HG02642 (cell line): ENCODE measurements at regions not wholly inside any gene's neighbourhood (a gene's known extent, or its start where the extent isn't known, plus 50 kb on each side); places are given as distances from the start of the nearest gene placed in this dataset.

Experiments
- ATAC-seq: cut with Tn5 transposase; IDR thresholded peaks from one replicate; pipeline ENCODE4 v1.9.1; 2021; ENCODE audit warnings: mild to moderate bottlenecking; ENCODE audit not compliant: unreplicated experiment, poor library complexity

DNA sequence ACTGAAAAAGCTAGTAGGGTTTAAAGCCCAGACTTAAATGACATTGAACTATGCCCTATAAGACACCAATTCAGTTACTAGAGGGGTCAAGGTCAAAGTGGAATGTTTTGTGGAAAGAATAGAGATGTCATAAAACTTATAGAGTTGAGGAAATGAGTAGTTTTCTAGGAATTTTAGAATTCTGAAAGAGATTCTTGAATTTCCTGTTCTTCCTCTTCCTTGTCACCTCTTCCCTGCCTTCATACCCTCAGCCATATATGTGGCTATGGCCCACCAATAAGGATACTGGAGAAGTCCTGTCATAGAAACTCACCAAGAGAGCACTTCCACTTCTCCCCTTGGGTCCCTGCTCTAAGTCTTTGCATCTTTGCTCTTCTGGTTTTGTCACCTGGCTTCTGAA is 104.9 kb upstream of the TGFBR2 start:
- ATAC-seq: no peak

DNA sequence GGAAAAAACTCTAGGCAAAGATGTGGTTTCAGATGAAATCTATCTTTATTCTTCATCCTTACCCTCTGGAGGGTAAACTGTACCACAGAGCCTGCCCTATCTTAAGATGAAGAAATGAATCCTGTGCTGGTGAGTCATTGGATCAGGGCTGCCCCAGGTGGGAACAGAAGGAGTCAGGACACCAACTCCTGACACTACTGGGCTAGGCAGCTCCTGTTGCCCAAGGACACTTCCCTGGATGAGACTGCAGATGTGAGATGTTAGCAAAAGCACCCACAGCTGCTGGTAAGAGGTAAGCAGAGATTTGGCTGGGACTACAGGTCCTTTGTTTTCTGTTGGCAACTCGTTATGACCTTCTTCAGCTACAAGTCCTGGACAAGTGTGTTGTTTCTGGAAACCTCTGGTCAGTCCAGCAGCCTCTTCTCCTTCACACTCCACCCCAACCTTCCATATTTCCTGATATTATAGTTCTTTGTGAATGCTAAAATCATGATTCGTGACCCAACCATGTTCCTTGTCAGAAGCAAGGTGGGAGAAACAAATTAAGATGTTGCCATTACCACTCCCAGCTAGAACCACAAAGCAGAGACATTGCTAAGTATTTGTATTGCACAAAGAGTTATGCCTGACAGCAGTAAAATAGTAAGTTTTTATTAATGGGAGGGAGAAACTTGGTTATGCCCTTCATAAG is 104.2 kb upstream of the TGFBR2 start:
- ATAC-seq: no peak

DNA sequence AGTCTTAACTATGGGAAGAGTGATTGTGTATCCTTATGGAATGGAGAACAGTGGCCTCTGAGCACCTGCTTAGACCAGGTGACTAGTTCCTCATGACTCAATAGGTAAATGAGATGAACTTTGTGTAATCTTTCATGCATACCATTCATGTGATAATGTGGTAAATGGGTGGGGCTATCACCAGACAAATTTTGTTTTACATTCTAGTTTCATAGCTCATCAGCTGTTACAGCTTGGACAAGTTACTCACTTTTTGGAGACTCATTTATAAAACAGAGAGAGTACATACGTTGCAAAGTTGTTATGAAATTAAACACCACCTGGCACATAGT is 103.7 kb upstream of the TGFBR2 start:
- no peak for ATAC-seq

DNA sequence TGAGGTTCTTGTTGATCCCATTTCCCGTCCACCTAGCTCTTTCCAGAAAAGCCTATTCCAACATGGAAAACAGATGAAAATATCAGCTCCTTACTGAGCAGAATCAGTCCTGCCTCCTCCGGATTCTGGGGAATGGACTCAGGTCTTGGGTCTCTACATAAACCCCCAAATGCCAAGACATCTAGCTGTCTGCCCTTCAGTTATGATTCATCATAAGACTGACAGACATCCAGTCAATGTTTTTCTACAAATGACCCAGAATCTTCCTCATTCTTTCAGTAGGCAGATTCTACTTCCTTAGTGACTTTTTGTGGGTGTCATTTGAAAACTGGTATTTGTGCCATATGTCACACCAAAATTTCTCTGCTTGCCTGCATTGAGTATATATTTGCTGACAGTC is 103.0 kb upstream of the TGFBR2 start:
- no peak for ATAC-seq

DNA sequence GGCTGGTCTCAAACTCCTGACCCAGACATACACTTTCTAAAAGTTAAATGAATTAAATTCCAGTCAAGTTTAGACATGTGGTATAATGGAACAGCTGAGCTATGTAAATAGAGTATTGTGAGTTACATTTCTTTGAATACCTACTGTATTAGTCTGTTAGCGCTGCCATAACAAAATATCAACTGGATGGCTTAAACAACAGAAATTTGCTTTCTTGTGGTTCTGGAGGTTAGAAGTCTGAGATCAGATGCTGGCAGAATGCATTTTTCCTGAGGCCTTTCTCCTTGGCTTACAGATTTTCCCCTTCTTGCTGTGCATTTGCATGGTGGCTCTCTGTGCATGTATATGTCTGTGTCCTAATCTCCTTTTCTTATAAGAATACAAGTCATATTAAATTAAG is 101.5 kb upstream of the TGFBR2 start:
- ATAC-seq: no peak

DNA sequence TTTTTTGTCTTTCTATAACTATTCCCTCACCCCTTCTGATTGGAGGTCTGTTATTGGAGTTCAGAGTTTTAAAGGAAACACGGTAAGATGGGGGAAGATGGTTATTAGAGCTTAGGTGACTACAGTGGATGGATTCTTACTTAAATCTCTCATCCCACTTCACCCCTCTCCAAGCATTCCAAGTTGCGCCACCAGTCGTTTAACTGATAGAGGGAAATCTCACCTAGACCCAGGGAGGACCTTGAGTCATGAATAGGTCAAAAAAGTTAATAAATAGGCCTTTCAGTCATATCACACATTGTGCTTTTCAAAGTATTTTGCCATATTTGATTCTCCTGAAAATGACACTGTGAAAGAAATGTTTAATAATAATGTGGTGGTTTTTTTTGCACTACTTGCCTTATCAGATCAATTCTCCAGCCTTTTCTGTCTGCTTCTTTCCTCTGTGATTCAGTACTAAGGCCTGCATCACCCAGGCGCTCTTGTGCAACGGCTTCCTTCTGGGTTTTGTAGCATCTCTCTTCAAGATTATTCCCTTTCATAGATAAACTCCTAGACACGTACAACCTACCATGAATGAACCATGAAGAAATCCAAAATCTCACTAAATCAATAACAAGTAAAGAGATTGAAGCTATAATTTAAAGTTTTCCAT is 100.4 kb upstream of the TGFBR2 start:
- no peak for ATAC-seq

GRCh38 chr3:30508339-30508738 is 98.1 kb upstream of the TGFBR2 start:
- ATAC-seq: no peak

- ATAC-seq: no peak
Measured at GRCh38 chr3:30510596-30510995, 95.8 kb upstream of the TGFBR2 start.

GRCh38 chr3:30511524-30512251 is 94.7 kb upstream of the TGFBR2 start:
- ATAC-seq: no peak

- no peak for ATAC-seq
Measured at GRCh38 chr3:30512576-30512975, 93.8 kb upstream of the TGFBR2 start.

GRCh38 chr3:30513374-30514152 is 92.8 kb upstream of the TGFBR2 start:
- no peak for ATAC-seq

DNA sequence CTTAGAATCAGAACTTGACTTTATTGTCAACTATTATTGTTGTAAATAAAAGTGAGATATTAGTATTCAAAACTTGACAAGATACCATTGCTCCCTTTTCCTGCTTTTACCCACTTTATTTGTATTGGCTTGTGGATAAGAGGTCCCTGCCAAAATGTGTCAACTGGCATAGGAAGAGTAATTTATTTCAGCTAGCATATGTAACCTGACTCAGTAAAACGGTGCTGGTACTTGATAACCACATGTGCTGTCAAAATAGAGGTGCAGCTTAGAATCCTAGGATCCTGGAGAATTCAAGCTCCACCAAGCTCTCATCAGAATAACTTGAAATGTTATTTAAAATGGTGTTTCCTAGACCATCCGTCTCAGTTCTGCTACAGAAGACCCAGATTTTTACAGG is 90.2 kb upstream of the TGFBR2 start:
- no peak for ATAC-seq

GRCh38 chr3:30518181-30518864 is 88.1 kb upstream of the TGFBR2 start:
- ATAC-seq: no peak

DNA sequence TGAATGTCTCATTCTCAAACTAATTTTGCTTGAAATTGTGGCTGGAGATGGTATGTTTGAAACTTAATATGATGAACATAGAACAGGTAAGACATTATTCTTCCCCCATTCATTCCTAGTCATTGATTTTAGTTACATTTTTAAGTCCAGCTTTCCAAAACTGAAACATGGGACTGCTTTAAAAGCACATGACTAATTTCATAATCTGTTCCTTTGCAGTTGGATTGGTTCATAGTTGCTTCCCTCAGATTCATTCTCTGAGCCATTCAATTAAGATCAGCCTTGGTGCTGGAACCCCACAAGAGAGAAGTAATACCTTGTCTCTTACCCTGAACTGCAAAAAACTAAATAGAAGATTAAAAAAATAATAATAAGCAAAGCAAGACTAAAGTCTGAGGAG is 87.5 kb upstream of the TGFBR2 start:
- ATAC-seq: no peak

- no peak for ATAC-seq
Measured at GRCh38 chr3:30520699-30521098, 85.7 kb upstream of the TGFBR2 start.

DNA sequence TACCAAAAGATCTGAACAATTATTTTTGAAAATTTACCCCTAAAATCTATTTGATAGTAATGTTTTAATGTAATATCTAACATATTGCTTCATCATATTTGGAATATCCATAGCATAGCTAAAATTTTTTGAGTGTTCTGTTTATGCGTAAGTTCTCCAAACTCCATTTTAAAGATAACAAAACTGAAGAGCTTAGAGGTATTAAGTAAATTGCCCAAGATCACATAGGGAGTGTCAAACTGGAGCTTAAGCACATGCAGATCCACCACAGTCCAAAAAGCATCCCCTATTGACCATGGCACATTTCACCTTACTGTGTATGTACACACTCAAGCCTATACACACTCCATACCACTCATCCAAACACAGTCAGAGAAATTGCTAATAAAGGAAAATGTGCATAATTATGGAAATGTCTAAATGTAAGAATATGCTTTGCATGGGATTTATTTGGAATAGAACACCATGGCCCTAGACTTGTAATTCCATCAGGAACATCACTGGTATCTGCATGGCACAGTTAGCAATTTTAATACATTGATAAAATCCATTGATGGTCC is 85.2 kb upstream of the TGFBR2 start:
- ATAC-seq: no peak

DNA sequence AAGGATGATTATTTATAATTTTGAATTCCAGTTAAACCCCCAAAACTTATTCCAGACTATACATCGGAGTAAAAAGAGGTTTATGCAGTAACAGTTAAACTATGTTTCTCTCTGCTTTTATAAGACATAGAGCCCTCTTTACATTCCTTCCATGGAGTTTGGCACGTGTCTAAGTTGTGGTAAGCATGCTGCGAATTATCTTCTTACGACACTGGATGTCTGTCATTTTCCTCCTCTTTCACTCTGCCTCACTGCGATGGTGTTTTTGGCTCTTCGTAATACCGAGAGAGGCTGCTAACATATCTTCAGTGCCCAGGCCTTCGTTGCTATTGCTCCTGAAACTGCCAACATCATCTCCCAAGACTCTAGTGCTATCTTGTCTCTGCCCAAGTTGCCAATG is 83.9 kb upstream of the TGFBR2 start:
- no peak for ATAC-seq

DNA sequence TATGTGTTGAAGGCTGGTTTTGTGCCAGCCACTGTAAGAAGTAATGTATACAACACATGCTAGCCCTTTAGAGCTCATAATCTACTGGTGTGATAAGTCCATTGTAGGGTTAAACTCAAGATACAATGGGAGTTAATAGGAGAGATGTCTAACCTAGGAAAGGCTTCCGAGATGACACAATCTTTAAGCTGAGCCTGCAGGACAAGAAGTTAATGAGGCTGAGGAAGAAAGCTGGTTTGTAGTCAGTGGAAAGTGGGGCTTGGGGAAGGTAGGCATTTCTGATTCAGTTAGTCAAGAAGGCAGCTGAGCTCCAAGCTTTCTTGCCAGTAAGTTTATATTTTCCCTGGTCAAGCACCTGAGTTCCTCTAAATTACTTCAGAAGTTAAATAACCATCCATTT is 83.0 kb upstream of the TGFBR2 start:
- no peak for ATAC-seq

- ATAC-seq: no peak
Measured at GRCh38 chr3:30524357-30525040, 81.9 kb upstream of the TGFBR2 start.

DNA sequence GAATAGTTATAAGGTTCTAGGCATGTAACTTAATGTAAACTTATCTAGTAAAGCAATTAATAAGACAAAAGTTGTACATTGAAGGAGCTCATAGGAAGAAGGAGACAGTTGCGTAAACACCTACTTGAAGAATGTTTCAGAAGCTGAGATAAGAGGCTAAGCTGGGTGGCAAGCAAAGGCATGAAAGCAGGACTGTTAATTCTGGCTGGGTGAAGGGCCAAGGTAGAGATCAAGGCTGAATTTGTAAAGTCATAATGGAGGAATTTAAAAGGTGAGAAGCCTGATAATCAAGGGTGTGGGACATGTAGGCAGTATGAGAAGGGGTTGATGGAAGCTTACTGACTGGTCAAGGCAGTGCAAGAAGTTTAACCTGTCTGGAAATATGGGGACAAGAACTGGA is 80.4 kb upstream of the TGFBR2 start:
- no peak for ATAC-seq
